PC-3 (cell line): ENCODE measurements at regions not wholly inside any gene's neighbourhood (a gene's known extent, or its start where the extent isn't known, plus 50 kb on each side); places are given as distances from the start of the nearest gene placed in this dataset.

Source experiments
- CTCF ChIP-seq: fragments of 300-600 bp; sonication (generic); conservative IDR thresholded peaks from 2 replicates; pipeline ENCODE4 v1.5.1; 2017; ENCODE audit warnings: antibody characterized with exemption, low read depth, mild to moderate bottlenecking, low read length
- EZH2 ChIP-seq: fragments of 300-600 bp; sonication (generic); IDR thresholded peaks from one replicate; pipeline ENCODE4 v1.6.1; 2017; ENCODE audit warnings: antibody characterized with exemption, mild to moderate bottlenecking, low read length; ENCODE audit not compliant: unreplicated experiment
- EZH2phosphoT487 ChIP-seq: fragments of 300-600 bp; sonication (generic); IDR thresholded peaks from 2 replicates; pipeline ENCODE4 v1.6.1; 2018; ENCODE audit warnings: mild to moderate bottlenecking, antibody characterized with exemption, low read length, borderline replicate concordance

- TF ChIP-seq CTCF (no peak), EZH2 (no peak), EZH2phosphoT487 (no peak)
Observed at GRCh38 chr4:15364183-15364582, 63.6 kb upstream of the C1QTNF7 start.
